NCI-H69 (cell line): ENCODE measurements at regions not wholly inside any gene's neighbourhood (a gene's known extent, or its start where the extent isn't known, plus 50 kb on each side); places are given as distances from the start of the nearest gene placed in this dataset.
A peak's percentile ranks its signal among the peaks of the same experiment; 100 is the strongest.
"Not testable (repeated sequence)": the region's sequence is repeated elsewhere in the genome, so short reads cannot be mapped to it uniquely, and the experiment has no call there.

Experiments used
- DNase-seq: peaks from one replicate; lab custom pipeline; 2025; lab: John Stamatoyannopoulos, UW

DNA sequence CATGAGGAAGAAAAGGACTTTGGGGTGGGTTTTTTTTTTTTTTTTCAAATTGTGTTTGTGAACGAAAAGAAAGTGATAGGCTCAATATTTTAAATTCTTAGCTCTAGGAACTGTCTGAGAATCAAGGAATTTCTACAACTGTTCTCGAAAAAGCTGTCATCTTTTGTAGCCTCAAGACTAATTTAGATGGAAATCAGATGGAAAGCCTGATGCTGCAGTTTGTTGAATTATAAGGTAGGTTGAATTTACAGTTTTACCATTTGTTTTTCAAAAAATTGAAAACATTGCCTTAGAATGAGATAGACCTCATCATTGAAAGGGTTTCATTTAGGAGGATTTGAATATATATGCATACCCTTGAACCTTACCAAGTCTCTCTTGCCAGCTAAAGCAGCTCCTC is 109.3 kb upstream of the TRHDE start:
- DNase-seq: no peak

DNA sequence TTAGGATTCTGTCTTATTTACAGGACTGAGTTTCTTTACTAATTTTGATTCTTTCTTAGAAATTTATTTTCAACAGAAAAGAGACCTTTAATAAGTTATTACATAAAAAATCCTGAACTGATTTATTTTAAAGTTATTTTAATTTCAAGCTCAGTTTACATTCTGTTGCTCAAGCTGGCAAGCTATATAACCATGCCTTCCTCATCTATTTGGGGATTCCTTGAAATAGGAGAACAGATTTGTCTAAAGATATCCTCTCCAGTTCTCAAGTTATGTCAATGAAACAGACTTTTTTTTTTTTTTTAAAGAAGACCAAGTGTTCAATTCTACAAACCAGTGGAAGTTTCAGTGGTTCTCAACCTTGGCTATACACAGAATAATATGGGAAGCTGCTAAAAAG is 103.3 kb upstream of the TRHDE start:
- DNase-seq: no peak

DNA sequence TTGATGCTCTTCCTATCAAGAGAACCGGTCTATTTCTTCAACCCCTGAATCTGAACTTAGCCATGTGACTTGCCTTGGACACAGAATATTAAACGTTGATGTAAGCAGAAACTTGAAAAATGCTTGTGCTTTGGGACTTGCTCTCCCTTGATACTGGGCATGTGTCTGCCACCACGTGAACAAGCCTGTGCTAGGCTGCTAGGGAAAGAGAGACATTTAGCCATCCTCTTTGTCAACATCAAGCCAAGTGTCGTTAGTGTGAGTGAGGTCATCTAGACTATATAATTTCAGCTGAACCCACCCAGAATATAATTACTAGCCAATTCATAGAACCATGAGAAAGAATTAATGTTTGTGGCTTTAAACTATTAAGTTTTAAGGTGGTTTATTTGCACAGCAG is 98.2 kb upstream of the TRHDE start:
- peak; percentile 73 for DNase-seq

DNA sequence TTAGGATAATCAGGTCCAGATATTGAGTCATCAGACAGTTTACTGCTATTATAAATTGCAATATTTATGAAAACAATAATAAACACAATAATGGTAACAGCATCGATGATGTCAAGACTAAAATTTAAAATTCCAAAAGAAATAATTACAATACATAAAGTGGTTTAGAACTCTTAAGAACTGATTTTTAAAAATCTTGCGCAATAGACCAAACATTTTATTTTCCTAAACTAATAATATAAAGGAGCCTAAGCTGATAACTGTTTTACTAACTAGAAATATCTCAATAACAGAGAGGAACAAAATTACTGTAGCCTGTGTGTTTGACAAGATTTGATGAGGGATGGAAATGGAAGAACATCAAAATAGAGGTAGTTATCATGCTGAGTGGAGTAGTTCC is 93.9 kb upstream of the TRHDE start:
- no peak for DNase-seq

DNA sequence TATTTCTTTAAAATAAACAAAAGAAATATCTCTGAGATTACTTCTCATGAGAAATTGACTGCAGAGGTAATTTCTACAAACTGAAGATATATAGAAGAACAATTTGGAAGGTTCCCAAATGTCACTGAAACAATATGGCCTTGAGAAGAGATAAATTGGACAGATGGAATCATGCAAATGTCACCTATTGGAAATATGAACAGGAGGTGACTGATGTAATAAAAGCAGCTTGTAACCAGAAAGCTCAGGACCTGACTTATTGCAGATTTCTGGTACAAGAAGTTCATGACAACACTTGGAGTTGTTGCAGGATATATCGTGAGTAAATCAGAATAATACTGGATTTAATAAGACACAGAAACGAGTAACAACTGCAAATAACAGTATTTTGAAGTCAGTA is 93.3 kb upstream of the TRHDE start:
- DNase-seq: no peak

DNA sequence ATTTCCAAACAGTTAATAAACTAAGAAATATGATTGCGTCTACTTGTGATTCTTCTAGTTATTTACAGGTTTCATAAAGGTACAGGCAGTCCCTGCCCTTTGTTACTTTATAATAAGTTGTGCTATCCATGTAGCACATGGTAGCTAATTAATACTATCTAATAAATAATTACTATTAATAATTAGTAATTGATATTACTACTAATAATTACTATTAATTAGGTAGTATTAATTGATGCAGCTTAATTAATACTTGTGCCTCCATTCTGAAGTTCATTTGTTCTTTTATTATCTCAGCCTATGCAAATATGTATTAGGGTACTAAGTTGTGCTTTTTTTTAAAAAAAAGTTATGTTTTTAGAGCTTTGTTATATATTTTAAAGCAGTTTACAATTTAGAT is 92.3 kb upstream of the TRHDE start:
- DNase-seq: no peak

DNA sequence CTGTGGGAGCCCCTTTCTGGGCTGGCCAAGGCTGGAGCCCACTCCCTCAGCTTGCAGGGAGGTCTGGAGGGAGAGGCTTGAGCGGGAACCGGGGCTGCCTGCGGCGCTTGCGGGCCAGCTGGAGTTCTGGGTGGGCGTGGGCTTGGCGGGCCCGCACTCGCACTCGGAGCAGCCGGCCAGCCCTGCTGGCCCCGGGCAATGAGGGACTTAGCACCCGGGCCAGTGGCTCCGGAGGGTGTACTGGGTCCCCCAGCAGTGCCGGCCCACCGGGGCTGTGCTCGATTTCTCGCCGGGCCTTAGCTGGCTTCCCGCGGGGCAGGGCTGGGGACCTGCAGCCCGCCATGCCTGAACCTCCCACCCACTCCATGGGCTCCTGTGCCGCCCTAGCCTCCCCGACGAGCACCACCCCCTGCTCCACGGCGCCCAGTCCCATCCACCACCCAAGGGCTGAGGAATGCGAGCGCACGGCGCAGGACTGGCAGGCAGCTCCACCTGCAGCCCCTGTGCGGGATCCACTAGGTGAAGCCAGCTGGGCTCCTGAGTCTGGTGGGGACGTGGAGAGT is 87.1 kb upstream of the TRHDE start:
- DNase-seq: not testable (repeated sequence)

DNA sequence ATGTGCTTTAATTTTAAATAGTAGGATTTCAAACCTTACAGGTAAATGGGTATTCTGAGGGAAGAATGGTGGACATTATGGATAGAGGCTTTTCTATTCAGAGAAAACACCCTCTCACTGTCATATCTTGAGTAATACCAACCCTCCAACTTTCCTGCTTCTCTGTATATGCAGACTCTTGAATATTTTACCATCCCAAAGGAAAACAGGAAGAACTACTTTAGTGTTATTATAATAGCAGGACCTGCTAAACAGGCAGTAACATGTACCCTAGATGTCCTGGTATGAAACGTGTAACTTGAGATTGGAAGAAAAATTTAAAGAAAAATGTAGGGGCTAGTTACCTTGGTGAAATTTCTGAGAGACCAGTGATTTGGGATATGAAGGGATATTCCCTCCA is 82.9 kb upstream of the TRHDE start:
- DNase-seq: no peak

DNA sequence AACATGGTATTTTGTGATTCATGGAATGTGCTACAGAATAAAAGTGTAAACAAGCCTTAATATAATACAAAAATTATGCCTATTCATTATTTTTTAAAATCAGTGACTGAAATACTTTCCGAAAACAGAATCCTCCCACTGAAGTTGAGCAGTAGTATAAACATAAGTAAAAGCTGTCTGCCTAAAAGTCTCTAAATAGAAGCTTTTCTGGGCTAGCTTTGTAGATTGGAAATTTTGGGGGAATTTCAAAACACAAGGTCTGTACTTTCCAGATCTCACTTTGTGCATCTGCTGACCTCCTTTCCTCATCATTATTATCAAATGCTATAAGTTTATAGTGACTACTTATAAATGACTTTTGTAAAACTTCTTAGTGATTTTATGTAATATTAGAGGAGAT is 80.4 kb upstream of the TRHDE start:
- DNase-seq: no peak

DNA sequence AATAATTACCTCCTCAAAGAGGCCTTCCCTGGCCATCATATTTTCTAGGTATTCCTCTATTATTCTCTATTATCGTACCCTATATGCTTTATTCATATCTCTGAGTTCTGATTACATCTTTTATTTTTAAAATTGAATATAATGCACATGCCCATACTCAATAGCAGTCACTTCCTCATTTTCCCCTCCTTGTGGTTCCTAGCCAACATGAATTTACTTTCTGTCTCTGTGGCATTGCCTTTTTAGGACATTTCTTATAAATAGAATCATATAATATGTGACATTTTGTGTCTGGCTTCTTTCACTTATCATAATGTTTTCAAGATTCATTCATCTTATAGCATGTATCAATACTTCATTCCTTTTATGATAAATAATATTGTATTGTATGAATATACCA is 74.4 kb upstream of the TRHDE start:
- no peak for DNase-seq

DNA sequence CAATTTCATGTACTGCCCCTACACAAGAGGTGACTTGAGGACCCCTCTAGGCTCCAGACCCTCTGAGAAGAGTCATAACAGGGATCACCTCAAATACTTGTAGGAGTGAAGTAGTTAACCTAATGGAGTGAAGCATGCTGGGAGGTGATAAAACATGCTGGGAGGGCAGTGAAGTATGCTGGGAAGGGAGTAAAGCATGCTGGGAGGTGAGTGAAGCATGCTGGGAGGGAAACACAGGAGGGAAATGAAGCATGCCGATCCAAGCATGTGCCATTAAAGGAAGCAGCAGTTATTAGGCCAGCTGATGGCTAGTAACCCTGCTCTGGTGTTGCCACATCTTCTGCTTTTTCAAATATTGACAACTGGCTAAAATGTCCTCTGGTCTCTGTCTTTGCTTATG is 70.7 kb upstream of the TRHDE start:
- DNase-seq: no peak

DNA sequence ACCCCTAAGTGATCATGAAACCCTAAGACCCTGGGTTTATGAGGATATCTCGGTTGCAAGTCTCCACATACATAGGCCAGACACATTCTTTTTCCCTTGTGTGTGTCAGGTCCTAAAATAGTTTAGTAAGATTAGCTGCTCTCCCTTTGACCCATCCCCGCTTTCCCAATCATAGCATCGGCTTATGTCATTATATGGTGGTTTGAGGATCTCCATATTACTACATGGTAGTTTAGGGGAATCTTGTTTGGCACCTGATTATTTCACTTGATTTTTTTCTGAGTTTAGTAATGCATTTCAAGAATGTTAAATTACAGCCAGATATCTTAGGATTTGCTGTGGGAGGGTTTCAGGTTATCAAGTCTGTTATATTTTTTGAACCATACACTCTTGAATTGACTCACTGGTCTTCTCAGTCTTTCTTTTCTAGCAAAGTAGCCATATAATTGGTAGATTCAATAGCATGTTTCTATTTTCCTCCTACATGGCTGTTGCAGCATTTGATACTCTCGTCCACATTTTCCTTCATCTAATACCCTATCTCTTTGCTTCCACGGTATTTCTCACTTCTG is 68.3 kb upstream of the TRHDE start:
- DNase-seq: no peak

DNA sequence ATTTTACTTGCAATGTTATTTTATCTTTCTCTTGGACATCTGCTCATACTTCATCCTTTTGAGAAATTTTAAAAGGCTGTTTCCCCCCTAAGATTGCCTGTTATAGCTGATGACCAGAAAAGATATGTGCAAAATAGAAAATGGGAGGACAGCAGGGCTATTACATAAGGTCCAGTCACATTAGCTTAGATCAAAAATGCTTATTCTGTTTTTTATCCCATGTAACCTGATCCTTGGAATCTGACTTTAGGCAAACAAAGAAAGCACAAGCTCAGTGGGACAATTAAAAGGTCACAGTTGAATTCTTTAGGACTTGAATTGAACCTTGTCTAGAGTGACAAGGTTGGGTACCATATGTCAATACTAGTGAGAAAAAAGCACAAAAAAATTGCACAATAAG is 65.1 kb upstream of the TRHDE start:
- peak; percentile 90 for DNase-seq

DNA sequence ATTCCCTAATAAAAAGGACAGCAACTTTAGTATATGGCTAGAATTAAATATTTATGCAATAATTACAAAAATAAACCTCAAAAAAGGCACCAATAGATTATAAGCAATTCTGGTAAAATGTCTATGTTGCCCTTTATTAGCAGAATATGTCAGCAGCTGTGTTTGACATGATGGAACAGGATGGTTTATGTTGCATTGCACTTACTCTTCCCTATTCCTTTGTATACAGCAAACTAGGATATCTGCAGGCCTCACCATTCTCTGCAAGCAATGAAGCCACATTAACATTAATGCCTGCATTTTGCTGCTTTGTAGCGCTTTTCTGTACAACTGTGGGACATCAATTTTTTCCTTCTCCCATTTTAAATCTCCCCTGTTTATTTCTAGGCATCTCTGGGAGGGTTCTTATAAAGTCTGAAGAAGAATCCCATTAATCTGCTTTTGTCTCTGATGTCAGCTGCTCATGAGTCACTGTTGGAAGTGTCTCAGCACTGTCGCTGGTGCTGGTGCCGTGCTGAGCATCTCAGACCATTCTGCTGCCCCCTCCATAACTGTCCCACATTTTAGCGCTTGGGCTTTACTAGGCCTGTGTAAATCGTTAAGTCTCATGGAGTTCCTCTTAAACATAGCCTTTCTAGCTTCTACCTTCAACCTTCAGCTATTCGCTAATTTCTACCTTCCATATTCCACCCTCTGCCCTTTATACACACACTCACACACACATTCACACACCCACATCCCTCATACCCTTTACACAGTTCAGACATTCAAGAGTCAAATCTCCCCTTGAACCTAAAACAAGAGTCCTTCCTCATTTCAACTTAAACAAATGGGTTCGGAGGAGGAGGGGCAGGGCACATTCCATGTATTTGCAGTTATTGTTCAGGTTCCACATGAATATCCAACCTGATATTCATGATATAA is 64.4 kb upstream of the TRHDE start:
- DNase-seq: peak; percentile 67

DNA sequence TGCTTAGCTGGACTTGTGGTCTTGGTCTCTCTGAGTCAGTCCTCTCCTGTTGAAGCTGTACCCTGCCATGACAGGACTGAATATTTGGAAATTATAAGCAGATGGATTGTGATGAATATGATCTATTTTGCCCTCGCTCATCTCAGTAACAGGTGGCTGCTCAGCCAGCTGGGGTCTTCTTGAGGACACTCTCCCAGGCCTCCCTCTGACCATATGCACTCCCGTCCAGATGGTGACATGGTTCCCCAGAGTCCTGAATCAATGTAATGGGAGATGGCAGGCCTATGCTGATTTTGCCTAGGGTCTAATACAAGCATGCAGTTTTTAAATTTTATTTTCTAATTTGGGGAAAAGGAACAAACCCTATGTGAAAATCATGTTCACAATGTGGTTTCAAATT is 63.1 kb upstream of the TRHDE start:
- peak; percentile 70 for DNase-seq

DNA sequence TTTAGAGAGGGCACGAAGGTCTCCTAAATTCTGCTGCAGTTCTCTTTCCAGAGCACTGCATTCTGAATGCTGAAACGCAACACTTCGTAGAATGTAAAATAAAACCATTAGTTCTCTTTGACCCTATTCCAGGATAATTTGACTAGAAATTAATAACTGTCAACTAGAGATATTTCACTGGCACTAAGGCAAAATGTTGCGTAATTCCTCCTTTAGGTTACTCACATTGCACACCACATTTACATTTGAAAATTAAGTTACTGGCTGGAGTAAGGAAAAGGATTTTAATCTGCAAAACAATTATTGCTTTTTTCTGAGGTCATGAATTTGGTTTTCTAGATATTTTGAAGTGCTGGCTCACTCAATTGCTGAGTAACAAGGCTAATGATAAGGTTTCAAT is 58.0 kb upstream of the TRHDE start:
- no peak for DNase-seq

DNA sequence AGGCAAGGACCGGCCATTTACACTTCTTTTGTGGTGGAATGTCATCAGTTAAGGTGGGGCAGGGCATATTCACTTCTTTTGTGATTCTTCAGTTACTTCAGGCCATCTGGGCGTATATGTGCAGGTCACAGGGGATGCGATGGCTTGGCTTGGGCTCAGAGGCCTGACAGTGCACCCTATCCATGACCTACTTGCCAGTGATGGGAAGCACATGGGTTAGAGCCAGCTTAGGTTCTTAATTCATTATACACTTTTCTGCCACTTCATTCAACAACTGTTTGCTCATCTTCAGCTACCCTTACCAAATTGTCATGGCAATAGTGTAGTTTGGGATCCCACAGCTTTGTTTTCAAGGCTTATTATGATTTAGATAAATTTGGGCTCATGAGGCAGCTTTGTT is 56.9 kb upstream of the TRHDE start:
- not testable (repeated sequence) for DNase-seq

DNA sequence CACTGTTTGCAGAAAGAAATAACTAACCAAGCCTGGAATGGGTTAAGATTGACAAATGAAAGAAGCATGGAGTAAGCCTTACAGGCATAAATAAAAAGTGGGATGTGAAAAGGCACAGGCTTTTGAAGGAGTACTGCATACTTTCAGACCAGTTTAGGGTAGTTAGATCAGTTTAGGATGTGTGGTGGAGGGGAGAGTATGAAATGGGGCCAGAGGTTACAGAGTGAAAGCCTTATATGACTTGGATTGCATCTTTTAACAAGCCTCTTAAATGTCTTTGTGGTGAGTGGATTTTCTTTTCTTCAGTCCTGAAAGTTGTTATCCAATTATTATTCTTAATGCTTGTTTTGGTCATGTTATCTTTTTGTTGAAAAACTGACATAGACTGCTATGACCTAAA is 52.2 kb upstream of the TRHDE start:
- no peak for DNase-seq
